ENCODE measurements at regions not wholly inside any gene's neighbourhood (a gene's known extent, or its start where the extent isn't known, plus 50 kb on each side); places are given as distances from the start of the nearest gene placed in this dataset.

GRCh38 chr5:74295141-74295540 is 345.4 kb downstream of the ENC1 start:
- Histone ChIP-seq H3K4me1 (ENCODE audit: control insufficient read depth, extremely low read depth, insufficient read depth, low read length) (no peaks in the 10 kb centered on the region), H4K20me1 (replicated peaks; ENCODE audit: control insufficient read depth, extremely low read depth, insufficient read depth, low read length) (no peaks in the 10 kb centered on the region), H3K4me2 (ENCODE audit: insufficient read depth, low read length) (no peak overlapping the region), H3K4me3 (replicated peaks in 1 of 3; ENCODE audit: insufficient read depth in 1 of 3, low read depth in 1 of 3, low read length in 3 of 3) (no peak overlapping the region), H3K27me3 (ENCODE audit: control insufficient read depth in 2 of 2, insufficient read depth in 2 of 2, low read length in 2 of 2) (peaks cover 10 to 20% of the 10 kb centered on the region in 2 experiments), H3K79me2 (ENCODE audit: control insufficient read depth, insufficient read depth, low read length) (no peaks in the 10 kb centered on the region), H3K36me3 (ENCODE audit: control insufficient read depth in 2 of 2, extremely low read depth in 1 of 2, insufficient read depth in 2 of 2, low read length in 2 of 2) (no peaks in the 10 kb centered on the region), H3K9me3 (replicated peaks; ENCODE audit: control insufficient read depth, insufficient read depth, low read length) (no peaks in the 10 kb centered on the region), H2AFZ (ENCODE audit: low read depth, low read length) (no peak overlapping the region), H3K9me1 (replicated peaks; ENCODE audit: control insufficient read depth, extremely low read depth, insufficient read depth, low read length) (no peaks in the 10 kb centered on the region), H3K27ac (ENCODE audit: insufficient read depth, low read depth, low read length) (no peak overlapping the region), H3K9ac (replicated peaks; ENCODE audit: extremely low read depth, insufficient read depth, low read length) (no peak overlapping the region)
- intact Hi-C loops (cut with micrococcal nuclease) = no loop called here
- ChIA-PET CTCF (no interaction called here), POLR2A (no interaction called here)
- FAIRE-seq (no peak), DNase-seq (ENCODE audit: low read depth, low spot score) (no peak)
- no peak for TF ChIP-seq JUN (IDR thresholded peaks at IDR 0.05; ENCODE audit: borderline replicate concordance, insufficient read depth, insufficient read length, low read depth)
- no peak for TF ChIP-seq POLR2A (IDR thresholded peaks at IDR 0.05; ENCODE audit: low read depth, low read length)
- TF ChIP-seq MYC (IDR thresholded peaks at IDR 0.05; ENCODE audit: low read depth, low read length) = no peak
- TF ChIP-seq MAX (IDR thresholded peaks at IDR 0.05; ENCODE audit: insufficient read depth, insufficient read length) = no peak
- no peak for TF ChIP-seq EZH2 (IDR thresholded peaks at IDR 0.05; ENCODE audit: borderline replicate concordance, low read depth, low read length, severe bottlenecking)
- TF ChIP-seq POLR2AphosphoS5 (IDR thresholded peaks at IDR 0.05; ENCODE audit: insufficient read depth, low read depth, low read length) = no peak
- no peak for TF ChIP-seq CTCF (IDR thresholded peaks at IDR 0.05; ENCODE audit: extremely low read depth in 1 of 2, insufficient read depth in 1 of 2, low read depth in 1 of 2, low read length in 2 of 2)
- no peak for TF ChIP-seq GATA2 (IDR thresholded peaks at IDR 0.05; ENCODE audit: insufficient read depth, insufficient read length, low read depth, low read length)
- no peak for TF ChIP-seq FOS (IDR thresholded peaks at IDR 0.05; ENCODE audit: borderline replicate concordance, insufficient read depth, low read length)
- BruUV-seq (replicated peaks) = no TSS peak
- dilution Hi-C loops (cut with MboI; ENCODE audit: extremely low pct_ligation_motif_present, low sequenced_read_pairs) = no loop called here

Measured in endothelial cell of umbilical vein (primary cell).